HG03439 (cell line): ENCODE measurements at regions not wholly inside any gene's neighbourhood (a gene's known extent, or its start where the extent isn't known, plus 50 kb on each side); places are given as distances from the start of the nearest gene placed in this dataset.
"Not testable (repeated sequence)": the region's sequence is repeated elsewhere in the genome, so short reads cannot be mapped to it uniquely, and the experiment has no call there.

Experiments used
- ATAC-seq: cut with Tn5 transposase; IDR thresholded peaks from one replicate; pipeline ENCODE4 v1.9.1; 2021; ENCODE audit warnings: mild to moderate bottlenecking, moderate library complexity; ENCODE audit not compliant: unreplicated experiment

DNA sequence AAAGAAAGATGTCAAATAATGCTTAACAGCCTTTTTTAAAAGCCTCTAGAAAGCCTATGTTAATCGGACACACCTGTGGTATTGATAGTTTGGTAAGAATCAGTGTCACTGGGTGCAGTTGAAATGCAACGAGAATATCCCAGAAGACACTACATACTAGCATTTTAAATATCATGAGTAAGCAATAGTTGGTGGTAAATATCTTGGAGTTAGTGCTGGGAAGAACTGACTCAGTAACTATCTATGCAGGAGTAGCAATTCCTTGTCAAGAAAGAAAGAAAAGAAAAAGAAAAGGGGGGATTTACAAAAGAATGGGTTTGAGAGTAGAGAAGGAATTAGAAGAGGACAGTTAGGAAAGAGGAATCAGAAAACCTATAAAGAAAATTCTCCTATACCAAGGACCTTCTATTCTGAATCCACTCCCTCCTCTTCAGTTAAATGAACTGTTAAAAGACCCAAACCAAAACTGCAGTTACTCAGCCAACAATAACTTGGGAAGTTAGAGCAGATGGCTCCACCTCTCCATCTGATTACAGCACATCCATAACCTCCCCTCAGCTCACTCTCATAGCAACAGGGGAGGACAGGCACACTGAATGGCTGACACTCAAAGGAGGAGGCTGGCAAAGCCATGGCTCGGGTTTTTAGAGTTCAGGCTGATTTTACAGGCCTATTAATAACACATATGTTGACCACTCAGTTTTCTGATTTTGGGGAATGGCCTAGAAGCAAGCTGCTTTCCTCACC lies 207.6 kb upstream of the MDFIC2 start:
- no peak for ATAC-seq

DNA sequence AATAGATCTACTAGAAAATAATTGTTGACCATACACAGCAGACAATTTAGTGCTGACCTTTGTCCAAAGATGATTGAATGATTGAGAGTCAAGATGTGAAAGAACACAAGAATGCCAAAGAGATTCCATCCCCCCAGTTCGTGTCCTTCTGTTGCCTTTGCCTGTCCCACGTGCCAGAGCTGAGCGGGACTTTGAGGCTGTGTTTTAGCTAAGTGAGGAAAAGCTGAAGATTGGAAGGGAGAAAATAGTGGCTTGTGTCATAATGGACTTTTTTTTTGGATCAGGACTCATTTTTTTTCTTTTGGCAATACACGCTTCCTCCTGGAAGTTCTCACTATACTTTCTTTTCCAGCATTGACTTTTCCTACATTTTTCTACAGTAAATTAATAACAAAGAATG lies 206.6 kb upstream of the MDFIC2 start:
- no peak for ATAC-seq

DNA sequence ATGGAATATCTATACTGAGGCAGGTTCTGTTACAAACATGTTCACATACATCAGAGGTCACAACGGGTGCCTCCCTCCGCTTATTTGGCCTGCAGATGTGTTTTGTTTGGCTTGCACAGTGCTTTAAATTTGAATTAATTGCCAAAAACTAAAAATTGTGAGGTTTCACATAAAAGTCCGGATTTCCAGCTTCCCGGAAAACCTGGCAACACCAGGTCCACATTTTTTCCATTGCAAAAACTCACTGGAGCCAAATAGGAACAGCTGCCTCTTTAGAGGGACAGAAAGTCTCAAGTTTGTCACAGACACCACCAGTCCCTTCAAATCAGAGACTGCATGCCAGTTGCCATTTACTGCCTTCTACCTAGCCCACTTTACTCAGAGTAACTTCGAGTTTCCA lies 205.9 kb upstream of the MDFIC2 start:
- no peak for ATAC-seq

DNA sequence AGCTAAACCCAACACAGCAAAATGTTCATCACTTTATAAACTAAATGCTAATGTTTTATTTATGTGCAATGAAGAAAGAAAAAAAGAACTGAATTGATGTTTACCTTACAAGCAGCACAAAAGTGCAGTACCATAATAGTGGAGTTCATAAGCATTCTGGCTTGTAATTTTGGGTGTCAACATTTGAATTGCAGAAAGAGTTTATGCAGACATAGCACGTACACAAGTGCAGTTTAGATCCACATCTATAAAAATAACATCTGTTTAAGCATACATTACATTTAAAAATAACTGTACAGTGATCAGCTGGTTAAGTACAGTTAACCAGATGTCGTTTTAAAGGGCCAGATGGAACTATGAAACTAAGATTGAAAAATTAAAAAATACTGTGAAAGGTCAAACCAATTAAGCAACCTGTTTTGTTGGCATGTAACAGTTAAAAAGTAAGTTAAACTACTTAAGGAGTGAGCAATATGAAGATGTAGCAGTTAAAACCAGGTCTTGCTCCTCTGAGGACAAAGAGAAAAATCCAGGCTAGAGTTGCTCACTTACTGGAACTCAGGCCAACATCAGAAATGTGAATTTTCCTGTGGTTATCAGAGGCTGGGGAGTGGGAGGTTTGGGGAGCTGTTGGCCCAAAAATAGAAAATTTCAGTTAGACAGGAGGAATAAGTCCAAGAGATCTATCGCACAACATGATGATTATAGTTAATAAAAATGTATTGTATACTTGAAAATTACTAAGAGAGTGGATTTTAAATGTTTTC lies 204.9 kb upstream of the MDFIC2 start:
- no peak for ATAC-seq

DNA sequence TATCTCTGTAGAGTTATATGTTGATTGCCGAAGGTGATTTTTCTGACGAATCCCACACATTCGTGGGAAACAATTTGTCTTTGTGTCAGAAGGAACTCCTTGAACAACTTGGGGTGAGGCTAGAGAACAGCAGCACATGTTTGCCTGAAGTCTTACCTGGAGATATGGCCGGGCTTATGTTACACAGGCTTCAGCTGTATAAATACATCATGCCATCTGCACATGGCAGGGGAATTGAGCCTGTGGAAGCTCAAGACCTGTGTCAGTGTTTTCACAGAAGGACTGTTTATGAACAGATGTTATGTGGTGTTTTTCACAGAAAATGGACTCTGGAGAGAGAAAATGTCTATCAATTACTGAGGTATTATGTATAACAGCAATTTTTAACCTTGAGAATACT lies 203.6 kb upstream of the MDFIC2 start:
- ATAC-seq, result no peak

DNA sequence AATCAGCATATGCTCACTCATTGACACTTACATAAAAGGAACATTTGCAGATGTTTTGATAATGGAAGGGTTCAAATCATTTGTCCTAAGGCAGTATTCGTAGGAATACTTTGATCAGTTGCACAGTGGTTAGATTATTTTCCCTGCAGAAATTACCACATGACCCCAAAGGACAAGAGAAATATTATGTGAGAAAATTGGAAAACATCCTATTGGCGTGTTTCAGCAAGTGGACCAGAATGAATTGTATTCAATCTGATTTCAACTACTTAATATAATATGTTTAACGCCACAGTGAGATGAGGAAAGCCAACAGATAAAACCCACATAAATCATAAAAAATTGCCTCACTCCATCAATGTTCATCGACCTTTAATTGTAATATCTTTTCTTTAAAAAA lies 195.0 kb upstream of the MDFIC2 start:
- ATAC-seq, result no peak

DNA sequence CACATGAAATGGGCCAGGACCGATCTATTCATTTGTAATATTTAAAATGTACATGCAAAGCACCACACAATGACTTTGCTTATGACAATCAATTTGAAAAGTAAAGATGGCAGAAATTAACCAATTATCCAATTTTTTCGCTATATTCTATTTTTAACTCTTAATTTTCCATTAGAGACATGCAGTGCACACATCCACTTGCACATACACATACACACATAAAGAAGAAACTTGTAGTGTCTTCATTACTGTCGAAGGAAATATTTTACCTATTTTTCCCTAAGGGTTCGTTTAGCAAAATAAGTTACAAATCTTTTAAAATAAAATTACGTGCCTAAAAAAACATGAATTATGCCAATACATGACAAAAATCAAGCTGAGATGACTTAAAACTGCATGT lies 194.3 kb upstream of the MDFIC2 start:
- ATAC-seq, result no peak

DNA sequence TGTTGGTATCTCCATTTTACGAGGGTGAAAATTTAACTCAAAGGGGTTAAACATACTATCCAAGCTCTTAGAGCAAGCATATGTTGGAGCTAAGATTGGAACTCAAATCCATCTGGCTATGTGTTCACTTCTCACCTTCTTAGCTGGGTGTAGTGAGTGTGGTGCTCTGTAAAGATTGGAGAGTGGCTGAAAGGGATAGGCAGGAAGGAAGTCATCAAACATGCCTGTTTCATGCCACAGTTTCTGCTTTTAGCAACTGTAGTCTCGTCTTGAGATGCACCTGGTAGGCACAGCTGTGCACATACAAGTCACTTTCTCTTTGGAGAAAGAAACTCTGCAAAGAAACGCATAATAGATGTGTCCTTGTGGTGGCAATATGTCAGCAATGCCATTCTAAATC lies 189.1 kb upstream of the MDFIC2 start:
- no peak for ATAC-seq

DNA sequence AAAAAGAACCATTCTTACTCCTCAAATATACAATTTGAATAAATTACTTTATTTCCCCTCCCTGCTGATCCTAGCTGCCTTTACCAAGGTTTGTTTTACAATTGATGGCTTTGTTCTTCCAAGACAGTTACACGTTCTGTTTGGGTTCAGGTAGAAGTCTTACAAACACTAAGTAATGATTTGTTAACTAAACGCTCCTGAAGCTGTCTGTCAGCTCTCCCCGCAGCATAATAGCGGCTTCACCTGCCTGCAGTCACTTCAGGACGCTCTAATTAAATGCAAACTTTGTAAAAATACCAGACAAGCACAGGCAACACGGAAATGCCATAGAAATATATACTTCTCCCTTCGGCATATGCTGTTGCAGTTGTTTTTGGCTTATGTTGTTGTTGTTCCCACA lies 176.4 kb upstream of the MDFIC2 start:
- ATAC-seq, result no peak

DNA sequence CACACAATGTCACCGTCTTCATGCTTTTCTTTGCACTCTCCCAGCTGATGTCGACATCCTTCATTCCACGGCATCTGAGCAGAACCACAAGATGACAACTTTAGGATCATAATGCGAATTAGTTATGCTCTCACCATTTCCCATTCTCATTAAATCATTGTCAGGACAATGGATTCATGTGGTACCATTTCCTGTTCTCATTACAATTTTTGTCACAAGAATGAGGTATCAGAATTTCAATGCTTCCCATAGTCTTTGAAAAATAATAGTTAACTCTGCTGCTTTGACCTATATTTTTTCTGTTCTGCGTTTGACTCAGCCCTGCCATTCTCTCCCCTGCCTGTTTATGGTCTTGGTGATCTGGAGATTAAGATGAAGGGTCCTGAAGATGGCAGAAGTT lies 175.7 kb upstream of the MDFIC2 start:
- no peak for ATAC-seq

DNA sequence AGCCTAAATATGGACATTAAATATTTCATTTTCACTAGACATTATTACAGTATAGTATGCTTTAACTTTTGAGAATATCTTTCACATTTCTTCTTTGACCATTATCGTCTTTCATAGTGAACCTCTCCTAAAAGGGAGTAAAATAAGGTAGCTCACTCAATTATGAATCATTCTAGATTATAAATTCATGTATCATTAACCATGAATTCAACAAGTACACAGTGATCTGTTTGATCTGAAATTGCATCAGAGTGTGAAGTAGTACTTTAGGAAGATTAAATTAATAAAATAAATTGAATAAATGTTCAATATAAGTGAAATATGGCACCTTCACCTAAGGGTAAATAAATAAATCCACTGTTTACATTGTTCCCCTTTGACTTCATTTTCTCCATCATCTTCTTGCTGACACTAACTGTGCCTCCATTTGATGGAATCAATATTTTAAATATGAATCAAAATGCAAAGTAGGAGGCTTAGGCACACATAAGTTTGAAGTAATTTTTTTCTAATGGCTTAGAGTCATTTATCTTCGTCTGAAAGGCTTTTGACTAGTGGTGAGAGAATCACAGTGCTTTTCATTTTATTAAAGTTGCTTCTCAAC lies 174.1 kb upstream of the MDFIC2 start:
- no peak for ATAC-seq

DNA sequence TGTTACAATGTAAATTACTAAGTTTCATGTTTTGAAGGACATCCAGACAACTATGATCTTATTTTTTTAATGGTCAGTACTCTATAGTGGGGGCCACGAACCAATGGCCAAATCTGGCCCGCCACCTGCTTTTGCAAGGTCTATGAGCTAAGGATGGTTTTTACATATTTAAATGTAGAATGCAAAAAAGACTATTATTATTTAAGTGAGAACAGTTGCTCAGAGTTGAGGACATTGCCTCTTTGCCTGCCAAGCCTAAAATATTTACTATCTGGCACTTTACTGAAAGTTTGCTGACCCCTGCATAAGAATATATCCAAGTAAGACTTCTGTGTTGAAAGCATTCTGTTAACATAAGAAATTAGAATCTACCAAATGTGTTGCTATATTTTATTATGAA lies 163.7 kb upstream of the MDFIC2 start:
- ATAC-seq, result no peak

DNA sequence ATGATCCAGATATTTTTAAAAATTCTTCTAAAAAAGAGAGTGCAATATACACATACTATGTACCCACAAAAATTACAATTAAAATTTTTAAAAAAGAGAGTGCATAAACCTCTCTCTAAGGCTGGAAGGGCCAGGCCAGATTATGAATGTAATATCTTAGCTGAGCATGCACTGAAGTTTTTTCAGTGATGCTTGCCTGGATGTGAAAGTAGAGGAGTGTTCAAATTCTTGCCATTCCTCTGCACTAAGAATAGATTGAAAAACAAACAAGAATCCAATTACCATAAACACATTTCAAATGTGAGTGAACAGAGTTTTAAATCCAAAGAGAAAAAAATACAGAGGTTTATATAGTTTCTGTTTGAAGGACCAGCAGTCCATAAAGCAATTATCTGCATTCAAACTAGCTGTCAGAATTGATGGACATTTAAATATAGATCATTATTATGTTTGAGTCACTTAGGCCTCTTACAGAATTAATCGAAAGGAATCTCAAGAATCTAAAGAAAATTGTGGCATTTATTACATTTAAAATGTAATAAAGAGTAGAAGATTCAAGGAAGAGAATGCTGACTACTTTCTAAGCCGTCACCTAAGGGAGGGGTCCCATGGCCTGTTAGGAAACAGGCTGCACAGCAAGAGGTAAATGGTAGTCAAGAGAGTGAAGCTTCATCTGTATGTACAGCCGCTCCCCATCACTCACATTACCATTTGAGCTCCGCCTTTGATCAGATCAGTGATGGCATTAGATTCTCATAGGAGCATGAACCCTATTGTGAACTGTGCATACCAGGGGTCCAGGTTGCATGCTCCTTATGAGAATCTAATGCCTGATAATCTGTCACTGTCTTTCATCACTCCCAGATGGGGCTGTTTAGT lies 159.3 kb upstream of the MDFIC2 start:
- ATAC-seq, result no peak

DNA sequence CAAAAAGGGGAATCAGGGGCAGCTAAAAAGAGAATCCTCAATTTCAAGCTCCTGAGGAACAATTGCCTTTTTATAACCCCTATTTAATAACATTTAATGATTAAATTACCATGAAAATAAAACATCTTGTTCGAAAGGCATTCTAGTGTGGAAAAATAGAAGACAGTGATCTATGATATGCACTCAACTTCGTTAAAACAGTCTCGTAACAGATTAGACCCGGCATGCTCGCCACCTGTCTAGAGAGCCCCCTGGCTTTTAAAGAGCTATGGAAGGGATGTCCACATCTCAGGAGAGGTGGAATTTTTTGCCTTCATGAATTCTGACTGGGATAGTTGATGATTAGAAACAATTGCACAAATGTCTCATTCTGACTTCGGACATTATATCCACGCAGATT lies 153.7 kb upstream of the MDFIC2 start:
- no peak for ATAC-seq

DNA sequence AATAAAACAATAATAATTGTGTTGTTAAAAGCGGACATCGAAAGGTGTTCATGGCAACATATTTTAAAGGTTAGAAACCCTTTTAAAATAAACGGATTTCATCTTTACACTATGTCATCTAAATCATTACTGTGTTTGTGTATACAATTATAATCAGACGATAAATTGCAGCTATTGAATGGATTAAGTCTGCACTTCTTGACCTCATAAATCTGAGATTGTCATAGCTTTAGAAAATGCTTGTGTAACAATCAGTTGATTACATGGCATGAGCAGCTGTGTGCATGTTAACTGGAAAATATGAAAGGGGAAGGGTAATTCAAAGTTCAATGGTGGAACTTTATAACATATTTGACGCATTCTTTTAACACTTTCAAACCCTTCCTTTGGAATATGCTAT lies 152.4 kb upstream of the MDFIC2 start:
- no peak for ATAC-seq

DNA sequence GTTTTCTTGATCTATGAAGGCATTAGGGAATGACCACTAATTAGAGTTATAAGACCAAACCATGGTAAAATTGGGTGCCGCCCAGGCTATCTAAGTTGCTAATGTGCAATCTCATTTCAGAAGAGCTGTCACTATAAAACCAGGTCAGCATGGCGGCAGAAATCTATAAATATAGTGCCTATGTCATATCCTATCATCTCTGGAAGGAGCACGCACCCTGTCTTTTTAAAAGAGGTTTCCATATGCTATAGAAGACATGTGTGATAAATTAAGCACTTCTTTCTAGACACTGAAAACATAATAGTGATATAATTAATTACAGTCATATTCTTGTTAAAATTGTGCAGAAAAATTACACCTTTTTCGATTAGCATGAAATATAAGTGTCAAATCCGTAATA lies 152.0 kb upstream of the MDFIC2 start:
- no peak for ATAC-seq

DNA sequence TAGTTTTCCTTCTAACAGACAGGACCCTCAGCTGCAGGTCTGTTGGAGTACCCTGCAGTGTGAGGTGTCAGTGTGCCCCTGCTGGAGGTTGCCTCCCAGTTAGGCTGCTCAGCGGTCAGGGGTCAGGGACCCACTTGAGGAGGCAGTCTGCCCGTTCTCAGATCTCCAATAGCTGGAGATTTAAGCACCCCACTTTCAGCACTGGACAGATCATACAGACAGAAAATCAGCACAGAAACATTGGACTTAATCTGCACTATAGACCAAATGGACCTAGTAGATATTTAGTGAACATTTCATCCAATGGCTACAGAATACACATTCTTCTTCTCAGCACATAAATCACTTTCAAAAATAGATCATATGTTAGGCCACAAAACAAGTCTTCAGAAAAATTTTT lies 137.8 kb upstream of the MDFIC2 start:
- ATAC-seq, result not testable (repeated sequence)

DNA sequence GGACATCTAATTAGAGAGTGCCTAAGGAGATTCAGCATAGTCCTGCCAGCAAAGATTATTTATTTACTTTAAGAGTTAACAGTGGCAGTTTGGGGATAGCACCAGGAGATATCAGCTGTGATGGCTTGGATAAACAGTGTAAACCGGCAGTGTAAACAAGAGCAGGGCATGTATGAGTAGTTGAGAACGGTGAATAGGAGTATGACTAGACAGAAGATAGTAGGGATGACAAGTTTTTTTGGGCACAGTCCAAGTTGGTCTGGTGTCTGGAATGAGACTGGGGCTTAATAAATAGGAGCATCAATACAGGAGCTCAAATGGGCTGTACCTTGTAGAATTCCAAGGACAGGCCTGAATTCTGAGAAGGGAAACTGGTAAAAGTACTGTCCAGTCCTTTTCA lies 123.0 kb upstream of the MDFIC2 start:
- not testable (repeated sequence) for ATAC-seq

DNA sequence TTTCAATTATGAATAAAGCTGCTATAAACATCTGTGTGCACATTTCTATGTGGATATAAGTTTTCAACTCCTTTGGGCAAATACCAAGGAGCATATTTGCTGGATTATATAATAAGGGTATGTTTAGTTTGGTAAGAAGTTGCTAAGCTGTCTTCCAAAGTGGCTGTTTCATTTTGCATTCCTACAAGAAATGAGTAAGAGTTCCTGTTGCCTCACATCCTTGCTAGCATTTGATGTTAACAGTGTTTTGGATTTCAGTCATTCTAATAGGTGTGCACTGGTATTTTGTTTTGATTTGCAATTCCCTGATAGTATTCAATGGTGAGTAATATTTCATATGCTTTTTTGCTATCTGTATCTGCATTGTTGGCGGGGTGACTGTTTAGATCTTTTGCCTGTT lies 120.7 kb upstream of the MDFIC2 start:
- no peak for ATAC-seq

DNA sequence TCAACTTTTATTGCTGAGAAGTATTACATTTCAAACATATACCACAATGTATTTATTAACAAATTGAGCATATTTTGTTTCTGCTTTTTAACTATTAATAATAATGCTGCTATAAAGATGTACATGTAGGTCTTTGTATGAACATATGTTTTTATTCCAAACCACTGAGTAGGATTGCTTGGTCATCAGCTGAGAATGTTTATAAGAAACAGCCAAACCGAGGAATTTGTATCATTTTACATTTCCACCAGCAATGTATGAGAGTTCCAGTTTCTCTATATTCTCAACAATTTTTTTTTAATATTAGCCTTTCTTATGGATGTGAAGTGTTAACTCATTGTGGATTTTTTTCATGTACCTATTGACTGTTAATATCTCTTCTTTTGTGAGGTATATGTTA lies 119.5 kb upstream of the MDFIC2 start:
- ATAC-seq, result no peak

DNA sequence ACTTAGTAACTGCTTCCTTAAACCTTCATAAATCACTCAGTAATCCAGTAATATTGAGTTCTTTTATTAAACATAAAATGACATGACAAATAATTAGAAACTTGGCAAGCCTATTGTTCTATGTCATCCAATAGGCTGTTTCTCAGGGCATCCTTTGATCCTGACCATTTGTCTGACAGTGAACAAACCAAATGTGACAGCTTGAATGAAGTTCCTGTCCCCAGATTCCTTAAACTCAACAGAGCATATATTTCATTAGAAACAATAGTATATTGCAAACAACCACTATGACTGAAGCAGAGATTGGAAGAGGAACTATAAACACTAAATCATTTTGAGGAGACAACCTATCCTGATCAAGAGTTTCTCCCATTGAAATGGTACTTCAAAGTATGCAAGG lies 113.6 kb upstream of the MDFIC2 start:
- no peak for ATAC-seq
